K562 (cell line): ENCODE measurements at regions not wholly inside any gene's neighbourhood (a gene's known extent, or its start where the extent isn't known, plus 50 kb on each side); places are given as distances from the start of the nearest gene placed in this dataset.

ENCODE experiments used
- ATAC-seq: fragments of 200-7000 bp; cut with Tn5 transposase; 3 replicates; pipeline ENCODE4 v1.9.1; 2020; ENCODE audit warnings: moderate library complexity
- BruUV-seq: library from RNA; stranded (reverse); fragments of 400-500 nt; replicated peaks from 2 replicates; lab custom pipeline; 2021; lab: Mats Ljungman, UMichigan
- CTCF ChIA-PET: fragments of 300-600 bp; formaldehyde crosslinking; extraction: SDS; loops from one replicate; lab custom pipeline; 2021; ENCODE audit warnings: low intra/inter-chr PET ratio; lab: Yijun Ruan, JAX
- POLR2A ChIA-PET: fragments of 300-600, 350-650 bp; sonication (Branson Sonifier 250); formaldehyde crosslinking; extraction: SDS; loops from one replicate; lab custom pipeline; 2021; ENCODE audit warnings: antibody characterized with exemption, inconsistent platforms; lab: Yijun Ruan, JAX
- DNase-seq, 4 experiments: peaks; one replicate each; pipeline versions ENCODE4 v3.0.0 to v3.0.0-alpha.2; 2011 to 2018; ENCODE audit warnings: low spot score in 3 of 4, mixed read lengths in 3 of 4; ENCODE audit errors: extremely low read depth in 1 of 4
- FAIRE-seq: peaks from 2 replicates; lab custom pipeline; 2011; peaks lifted over from hg19 to GRCh38; lab: Jason Lieb, UNC
- H2AFZ ChIP-seq: 2 replicates; pipeline ENCODE4 v1.6.0; 2011; ENCODE audit warnings: low read depth, low read length, control low read depth, inconsistent platforms
- H3K27ac ChIP-seq: fragments of 200-600 bp; 3 replicates; pipeline ENCODE4 v1.8.0; 2011; ENCODE audit warnings: low read depth, mild to moderate bottlenecking, control low read depth, inconsistent platforms, low read length, moderate library complexity, mixed read lengths; ENCODE audit errors: extremely low read depth
- H3K27me3 ChIP-seq, 2 experiments: fragments of 300-600 bp in 1 of 2; 2 replicates in 1 of 2; 3 replicates in 1 of 2; pipeline versions ENCODE4 v1.6.0 to v1.8.0; 2011; ENCODE audit warnings: inconsistent platforms in 2 of 2, low read length in 2 of 2, mild to moderate bottlenecking in 1 of 2, mixed read lengths in 1 of 2, moderate library complexity in 1 of 2; ENCODE audit not compliant: control insufficient read depth in 2 of 2, insufficient read depth in 2 of 2
- H3K36me3 ChIP-seq: fragments of 300-600 bp; 3 replicates; pipeline ENCODE4 v1.8.0; 2011; ENCODE audit warnings: mild to moderate bottlenecking, low read length, inconsistent platforms; ENCODE audit not compliant: control insufficient read depth, insufficient read depth
- H3K4me1 ChIP-seq, 2 experiments: fragments of 200-600 bp in 1 of 2; replicated peaks in 1 of 2; 2 replicates in 1 of 2; 3 replicates in 1 of 2; pipeline versions ENCODE4 v1.5.1 to v1.8.0; 2011; ENCODE audit warnings: inconsistent platforms in 2 of 2, low read length in 2 of 2, mild to moderate bottlenecking in 1 of 2, mixed read lengths in 1 of 2, moderate library complexity in 1 of 2; ENCODE audit not compliant: control insufficient read depth in 2 of 2, insufficient read depth in 2 of 2
- H3K4me2 ChIP-seq: 2 replicates; pipeline ENCODE4 v1.6.1; 2011; ENCODE audit warnings: low read length, control low read depth, inconsistent platforms, mixed read lengths; ENCODE audit not compliant: insufficient read depth
- H3K4me3 ChIP-seq: fragments of 200-600 bp; sonication (generic), shearing (Covaris generic); 2 replicates; pipeline ENCODE4 v1.5.1; 2016; ENCODE audit warnings: control low read depth, inconsistent platforms
- H3K79me2 ChIP-seq: fragments of 200-600 bp; 3 replicates; pipeline ENCODE4 v1.8.0; 2011; ENCODE audit warnings: low read length, inconsistent platforms; ENCODE audit not compliant: control insufficient read depth, insufficient read depth
- H3K9ac ChIP-seq, 2 experiments: 2 replicates each; pipeline versions ENCODE4 v1.6.0 to v1.6.1; 2011; ENCODE audit warnings: low read depth in 2 of 2, low read length in 2 of 2, control low read depth in 1 of 2, inconsistent platforms in 1 of 2, mild to moderate bottlenecking in 1 of 2, mixed read lengths in 1 of 2; ENCODE audit not compliant: insufficient read depth in 1 of 2
- H3K9me1 ChIP-seq: one replicate; pipeline ENCODE4 v1.6.0; 2011; ENCODE audit warnings: inconsistent platforms, mild to moderate bottlenecking, low read length, moderate library complexity; ENCODE audit not compliant: control insufficient read depth, insufficient read depth
- H3K9me3 ChIP-seq: replicated peaks from 2 replicates; pipeline ENCODE4 v1.5.1; 2011; ENCODE audit warnings: low read depth, low read length, inconsistent platforms; ENCODE audit not compliant: control insufficient read depth, insufficient read depth
- H4K20me1 ChIP-seq: replicated peaks from 2 replicates; pipeline ENCODE4 v1.6.1; 2011; ENCODE audit warnings: low read length, inconsistent platforms, mixed read lengths; ENCODE audit not compliant: control insufficient read depth, insufficient read depth
- ARID1B ChIP-seq: fragments of 450-650 bp; IDR thresholded peaks from 2 replicates; pipeline ENCODE4 v1.6.1; 2016; ENCODE audit warnings: antibody characterized with exemption, mild to moderate bottlenecking, inconsistent platforms
- CBFA2T2 ChIP-seq: fragments of 450-650 bp; conservative IDR thresholded peaks from 2 replicates; pipeline ENCODE4 v1.6.1; 2017; ENCODE audit warnings: mild to moderate bottlenecking
- CBFA2T3 ChIP-seq: fragments of 450-650 bp; IDR thresholded peaks from 2 replicates; pipeline ENCODE4 v1.6.1; 2017
- DPF2 ChIP-seq: fragments of 450-650 bp; IDR thresholded peaks from 2 replicates; pipeline ENCODE4 v1.6.1; 2016
- EP300 ChIP-seq: IDR thresholded peaks from 2 replicates; pipeline ENCODE4 v1.6.1; 2012; ENCODE audit warnings: low read length, improper control_type of control experiment
- HDAC1 ChIP-seq, 2 experiments: fragments of 450-650 bp; IDR thresholded peaks; 2 replicates each; pipeline ENCODE4 v1.6.1; 2016 to 2017; ENCODE audit warnings: inconsistent platforms in 1 of 2, mild to moderate bottlenecking in 1 of 2, moderate library complexity in 1 of 2
- KDM1A ChIP-seq, 2 experiments: fragments of 450-650 bp; IDR thresholded peaks; 2 replicates each; pipeline ENCODE4 v1.6.1; 2016; ENCODE audit warnings: mild to moderate bottlenecking in 2 of 2
- MAFF ChIP-seq: IDR thresholded peaks from 2 replicates; pipeline ENCODE4 v1.6.1; 2012; ENCODE audit warnings: low read length, improper control_type of control experiment
- MYC ChIP-seq, 2 experiments: fragments of 250-450 bp in 1 of 2; sonication (Bioruptor Pico) in 1 of 2; IDR thresholded peaks; 2 replicates each; pipeline versions ENCODE4 v1.5.1 to v1.6.1; 2012 to 2021; ENCODE audit warnings: low read depth in 2 of 2, borderline replicate concordance in 1 of 2, improper control_type of control experiment in 1 of 2, low read length in 1 of 2, mild to moderate bottlenecking in 1 of 2, moderate library complexity in 1 of 2
- NCOA4 ChIP-seq: fragments of 450-650 bp; IDR thresholded peaks from 2 replicates; pipeline ENCODE4 v1.6.1; 2018; ENCODE audit warnings: mild to moderate bottlenecking; ENCODE audit not compliant: partially characterized antibody
- NCOR1 ChIP-seq: fragments of 450-650 bp; IDR thresholded peaks from 2 replicates; pipeline ENCODE4 v1.6.1; 2016; ENCODE audit warnings: mild to moderate bottlenecking, moderate library complexity
- NFIC ChIP-seq: fragments of 450-650 bp; IDR thresholded peaks from 2 replicates; pipeline ENCODE4 v1.6.1; 2017; ENCODE audit warnings: mild to moderate bottlenecking, inconsistent platforms
- STAT5B ChIP-seq: fragments of 250-450 bp; sonication (Bioruptor Pico); IDR thresholded peaks from 2 replicates; pipeline ENCODE4 v1.8.0; 2021; ENCODE audit warnings: mild to moderate bottlenecking, inconsistent platforms
- TAL1 ChIP-seq: fragments of 450-650 bp; IDR thresholded peaks from 2 replicates; pipeline ENCODE4 v1.6.1; 2016; ENCODE audit warnings: mild to moderate bottlenecking
- TCF3 ChIP-seq: sonication (generic); formaldehyde crosslinking; IDR thresholded peaks from 2 replicates; pipeline ENCODE4 v1.4.0; 2020; ENCODE audit warnings: mild to moderate bottlenecking, missing genetic modification reagents
- TEAD4 ChIP-seq, 2 experiments: sonication (generic) in 1 of 2; formaldehyde crosslinking in 1 of 2; IDR thresholded peaks; 2 replicates each; pipeline versions ENCODE4 v1.6.1 to v1.8.0; 2012 to 2022; ENCODE audit warnings: borderline replicate concordance in 1 of 2, inconsistent platforms in 1 of 2, low read length in 1 of 2, mild to moderate bottlenecking in 1 of 2, missing genetic modification reagents in 1 of 2
- in situ Hi-C: fragments of 300-500 bp; cut with MboI; formaldehyde crosslinking; loops from 4 replicates; pipeline ENCODE4 v1.15.0; 2018; ENCODE audit warnings: inconsistent platforms, mixed read lengths
- intact Hi-C: fragments of 100-400 bp; cut with micrococcal nuclease; formaldehyde crosslinking; loops from 2 replicates; pipeline ENCODE4 v1.14.2; 2022

DNA sequence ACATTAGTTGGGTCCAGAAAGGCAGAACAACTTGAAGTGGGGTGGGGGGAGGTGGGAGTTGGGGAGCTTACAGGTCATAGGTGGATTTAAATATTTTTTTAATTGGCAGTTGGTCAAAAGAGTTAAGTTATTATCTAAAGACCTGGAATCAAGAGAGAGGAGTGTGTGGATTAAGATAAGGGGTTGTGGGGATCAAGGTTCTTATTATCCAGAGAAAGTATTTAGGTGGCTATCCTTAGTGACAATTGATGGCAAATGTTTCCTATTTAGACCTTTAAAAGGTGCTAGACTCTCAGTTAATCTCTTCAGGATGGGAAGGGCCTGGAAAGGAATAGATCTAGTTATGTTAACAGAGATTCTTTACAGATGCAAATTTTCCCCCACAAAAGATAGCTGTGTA, 120.7 kb upstream of the OR9Q1 start:
- intact Hi-C loops (no loop called here), in situ Hi-C loops (no loop called here)
- ATAC-seq (no peak), DNase-seq (peak in 1 of 4 experiments; percentile 20), FAIRE-seq (no peak)
- Histone ChIP-seq H4K20me1 (no peaks in the 10 kb centered on the region), H3K4me1 (peaks cover 27 to 53% of the 10 kb centered on the region in 2 experiments), H3K9me1 (no peaks in the 10 kb centered on the region), H3K4me2 (no peak overlapping the region), H3K9me3 (no peaks in the 10 kb centered on the region), H3K27ac (no peak overlapping the region), H2AFZ (no peak overlapping the region), H3K79me2 (no peaks in the 10 kb centered on the region), H3K36me3 (no peaks in the 10 kb centered on the region), H3K9ac (no peak overlapping the region), H3K4me3 (no peak overlapping the region), H3K27me3 (no peaks in the 10 kb centered on the region)
- BruUV-seq = no TSS peak
- POLR2A ChIA-PET = interaction anchor here (0.7 kb wide), 1 partner anchor 81 kb away, joined by 3 read pairs; no protein-coding TSS in a partner anchor
- CTCF ChIA-PET = no interaction called here
- TF ChIP-seq CBFA2T3 (peak; percentile 70), DPF2 (0 out of 2 replicates have a peak, but pooled peaks have one; percentile 10), TAL1 (peak; percentile 61), NFIC (0 out of 2 replicates have a peak, but pooled peaks have one; percentile 11), EP300 (peak; percentile 11; the same call in 1 of the 2 replicates), TEAD4 (IDR thresholded peaks at IDR 0.05; ENCODE audit: low read length) (peak; percentile 49; the same call in 1 of the 2 replicates), TEAD4 (CRISPR knock-in tag; IDR thresholded peaks at IDR 0.05; ENCODE audit: borderline replicate concordance) (no peak), NCOA4 (no peak), CBFA2T2 (peak; percentile 62), MAFF (no peak), TCF3 (CRISPR knock-in tag) (peak; percentile 29; the same call in 1 of the 2 replicates), KDM1A (IDR thresholded peaks at IDR 0.05) (peak in 1 of 2 experiments; percentile 29; a peak in 2 of 4 replicates), ARID1B (peak; percentile 69), HDAC1 (IDR thresholded peaks at IDR 0.05) (0 out of 4 replicates have a peak, but pooled peaks of 1 of the 2 experiments have one; percentile 24), STAT5B (CRISPR knock-in tag) (no peak), MYC (IDR thresholded peaks at IDR 0.05; ENCODE audit: low read depth, low read length) (no peak), MYC (CRISPR knock-in tag; IDR thresholded peaks at IDR 0.05; ENCODE audit: borderline replicate concordance, low read depth) (no peak), NCOR1 (peak; percentile 48; the same call in 1 of the 2 replicates)
